ENCODE measurements at regions not wholly inside any gene's neighbourhood (a gene's known extent, or its start where the extent isn't known, plus 50 kb on each side); places are given as distances from the start of the nearest gene placed in this dataset.
A peak's percentile ranks its signal among the peaks of the same experiment; 100 is the strongest.

DNA sequence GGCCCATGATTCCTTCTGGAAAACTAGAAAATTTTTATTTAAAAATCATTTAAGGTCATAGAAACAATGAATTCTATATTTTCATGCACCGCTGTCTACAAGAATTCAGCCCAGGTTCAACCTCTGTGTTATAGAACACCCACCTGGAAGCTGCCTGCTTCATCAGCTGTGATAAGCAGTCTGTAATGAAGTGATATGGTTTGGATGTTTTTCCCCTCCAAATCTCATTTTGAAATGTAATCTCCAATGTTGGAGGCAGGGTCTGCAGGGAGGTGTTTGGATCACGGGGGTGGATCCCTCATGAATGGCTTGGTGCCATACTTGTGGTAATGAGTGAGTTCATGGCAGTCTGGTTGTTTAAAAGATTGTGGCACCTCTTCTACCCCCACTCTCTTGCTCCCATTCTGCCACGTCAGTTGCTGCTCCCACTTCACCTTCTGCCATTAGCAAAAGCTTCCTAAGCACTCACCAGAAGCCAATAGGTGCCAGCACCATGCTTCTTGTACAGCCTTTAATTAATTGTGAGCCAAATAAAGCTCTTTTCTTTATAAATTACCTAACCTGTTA lies 55.6 kb downstream of the MRPL32 start:
- no peak for DNase-seq

- no peak for DNase-seq
Measured at GRCh38 chr7:42991024-42991423, 58.8 kb downstream of the MRPL32 start.

GRCh38 chr7:42991913-42992591 lies 59.9 kb downstream of the MRPL32 start:
- no peak for DNase-seq

DNA sequence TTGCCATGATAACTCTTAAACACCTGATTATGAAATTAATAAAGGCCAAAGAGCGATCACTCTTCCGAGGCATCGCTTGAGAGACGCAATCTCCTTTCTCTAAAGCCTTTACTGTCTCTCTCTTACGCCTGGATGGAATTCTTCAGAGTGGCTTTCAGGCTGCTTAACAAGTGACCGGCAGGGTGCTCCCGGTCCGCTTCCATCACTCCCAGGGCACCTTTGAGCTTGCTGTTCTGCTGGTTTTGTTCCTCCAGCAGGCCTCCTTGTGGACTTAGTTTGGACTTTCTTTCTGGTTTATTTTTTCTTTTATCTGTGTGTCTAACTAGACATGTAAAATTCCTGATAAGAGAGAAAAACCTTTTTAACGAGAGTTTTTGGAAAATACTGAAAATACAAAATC lies 60.9 kb downstream of the MRPL32 start:
- DNase-seq: no peak

GRCh38 chr7:42994096-42994495 lies 61.9 kb downstream of the MRPL32 start:
- DNase-seq: no peak

- DNase-seq: no peak
Measured at GRCh38 chr7:42997611-42998010, 65.4 kb downstream of the MRPL32 start.

- DNase-seq: no peak
Measured at GRCh38 chr7:43004082-43004481, 71.9 kb downstream of the MRPL32 start.

DNA sequence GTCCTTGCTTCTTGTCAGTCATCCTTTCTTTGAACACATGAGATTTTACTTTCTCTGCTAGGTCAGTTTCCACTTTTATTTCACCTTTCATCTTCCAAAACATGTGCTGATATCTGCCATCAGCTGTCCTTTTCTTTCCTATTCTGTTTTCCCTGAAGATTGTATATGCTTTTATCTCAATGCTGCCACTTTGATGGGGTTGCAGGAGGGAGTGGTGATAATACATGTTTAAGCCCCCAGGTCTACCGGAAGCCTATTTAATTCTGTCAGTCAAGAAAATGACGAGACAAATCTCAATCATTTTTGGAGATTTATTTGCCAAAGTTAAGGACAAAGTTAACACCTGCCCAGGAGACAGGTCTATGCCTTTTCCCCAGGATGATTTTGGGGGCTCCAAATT lies 73.8 kb downstream of the MRPL32 start:
- DNase-seq: no peak

DNA sequence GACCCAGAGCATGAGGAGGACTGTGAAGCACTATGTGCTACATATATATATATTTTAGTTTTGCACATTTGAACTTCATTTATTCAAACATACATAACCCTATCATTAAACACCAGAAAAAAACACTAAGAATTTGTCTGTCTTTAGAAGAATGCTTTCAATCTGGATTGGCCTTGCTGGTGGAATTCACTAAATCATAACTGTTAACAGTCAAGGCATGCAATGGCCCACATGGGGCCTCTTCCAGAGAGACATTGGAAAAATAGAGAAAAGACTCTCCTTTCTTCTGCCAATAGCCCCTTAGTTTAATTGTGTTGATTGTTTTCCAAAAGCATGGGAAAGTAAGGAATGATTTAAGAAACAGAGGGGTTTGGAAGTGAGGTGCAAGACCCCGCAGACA lies 77.9 kb downstream of the MRPL32 start:
- DNase-seq: no peak

DNA sequence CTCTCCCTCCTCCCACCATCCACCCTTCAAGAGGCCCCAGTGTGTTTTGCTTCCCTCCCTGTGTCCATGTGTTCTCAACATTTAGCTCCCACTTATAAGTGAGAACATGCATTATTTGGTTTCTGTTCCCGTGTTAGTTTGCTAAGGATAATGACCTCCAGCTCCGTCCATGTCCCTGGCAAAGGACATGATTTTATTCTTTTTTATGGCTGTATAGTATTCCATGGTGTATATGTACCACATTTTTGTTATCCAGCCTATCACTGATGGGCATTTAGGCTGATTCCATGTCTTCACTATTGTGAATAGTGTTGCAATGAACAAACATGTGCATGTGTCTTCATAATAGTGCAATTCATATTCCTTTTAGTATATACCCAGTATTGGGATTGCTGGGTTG lies 79.7 kb downstream of the MRPL32 start:
- no peak for DNase-seq

- DNase-seq: no peak
Measured at GRCh38 chr7:43014406-43014805, 82.2 kb downstream of the MRPL32 start.

GRCh38 chr7:43015301-43015700 lies 83.1 kb downstream of the MRPL32 start:
- no peak for DNase-seq

DNA sequence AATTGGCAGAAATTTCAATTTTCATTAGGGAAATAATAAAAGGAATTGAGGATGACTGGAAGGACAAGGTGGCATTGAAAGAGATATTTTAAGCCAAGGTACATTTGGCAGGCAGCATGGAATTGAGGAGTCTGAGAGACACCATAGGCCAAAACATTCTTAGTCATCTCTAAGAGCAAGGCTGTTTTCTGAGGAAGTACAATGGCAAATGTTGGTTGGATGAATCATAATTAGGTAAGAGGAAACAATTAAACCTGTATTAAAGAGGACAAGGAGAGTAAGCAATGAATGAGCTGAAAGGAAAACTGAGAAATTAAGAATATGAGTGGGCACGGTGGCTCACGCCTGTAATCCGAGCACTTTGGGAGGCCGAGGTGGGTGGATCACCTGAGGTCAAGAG lies 86.3 kb downstream of the MRPL32 start:
- no peak for DNase-seq

DNA sequence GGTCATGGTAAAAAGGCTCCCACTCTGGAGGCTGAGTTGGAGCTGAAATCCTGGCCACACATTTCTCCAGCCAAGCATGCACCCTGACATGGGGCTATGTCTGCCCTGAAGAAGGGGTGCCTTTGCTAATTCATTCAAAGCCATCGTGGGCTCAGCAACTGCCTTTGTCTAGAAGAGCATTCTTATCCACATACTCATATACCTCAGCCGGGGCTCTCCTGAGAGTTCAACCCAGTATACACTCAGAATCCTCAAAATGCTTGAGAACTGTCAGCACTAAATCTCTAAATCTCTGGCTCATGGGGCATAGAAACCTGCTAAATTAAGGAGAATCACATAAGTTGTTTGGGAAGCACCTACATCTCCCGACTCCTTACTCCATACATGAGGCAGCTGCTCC lies 89.3 kb downstream of the MRPL32 start:
- DNase-seq: no peak

DNA sequence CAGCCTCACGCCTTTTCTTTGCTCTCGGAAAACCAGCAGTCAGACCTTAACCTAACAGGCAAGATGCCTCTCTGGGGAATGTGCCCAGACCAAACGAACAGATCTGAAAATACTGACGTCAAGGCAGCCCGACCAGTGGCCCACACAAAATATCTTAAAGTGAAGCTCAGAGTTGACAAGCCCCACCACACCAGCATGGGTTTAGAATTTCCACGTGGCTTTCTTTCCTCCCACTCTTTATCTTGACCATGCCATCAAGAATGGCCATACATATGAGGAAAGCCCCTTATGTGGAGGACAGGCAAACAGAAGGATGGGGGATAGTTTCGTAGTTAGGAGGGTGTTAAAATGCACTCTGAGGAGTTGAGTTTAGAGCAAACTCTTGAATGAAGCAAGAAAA lies 89.8 kb downstream of the MRPL32 start:
- no peak for DNase-seq

DNA sequence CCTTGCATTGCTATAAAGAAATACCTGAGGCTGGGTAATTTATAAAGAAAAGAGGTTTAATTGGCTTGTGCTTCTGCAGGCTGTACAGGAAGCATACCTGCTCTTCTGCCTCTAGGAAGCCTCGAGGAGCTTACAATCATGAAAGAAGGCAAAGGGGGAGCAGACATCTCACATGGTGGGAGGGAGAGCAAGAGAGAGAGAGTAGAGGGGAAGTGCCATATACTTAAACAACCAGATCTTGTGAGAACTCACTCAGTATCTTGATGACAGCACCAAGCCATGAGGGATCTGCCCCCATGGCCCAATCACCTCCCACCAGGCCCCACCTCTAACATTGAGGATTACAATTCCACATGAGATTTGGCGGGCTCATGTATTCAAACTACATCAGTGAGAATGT lies 79.1 kb upstream of the HECW1 start:
- no peak for DNase-seq

- no peak for DNase-seq
Measured at GRCh38 chr7:43034535-43035002, 77.9 kb upstream of the HECW1 start.

GRCh38 chr7:43037531-43037930 lies 74.9 kb upstream of the HECW1 start:
- no peak for DNase-seq

DNA sequence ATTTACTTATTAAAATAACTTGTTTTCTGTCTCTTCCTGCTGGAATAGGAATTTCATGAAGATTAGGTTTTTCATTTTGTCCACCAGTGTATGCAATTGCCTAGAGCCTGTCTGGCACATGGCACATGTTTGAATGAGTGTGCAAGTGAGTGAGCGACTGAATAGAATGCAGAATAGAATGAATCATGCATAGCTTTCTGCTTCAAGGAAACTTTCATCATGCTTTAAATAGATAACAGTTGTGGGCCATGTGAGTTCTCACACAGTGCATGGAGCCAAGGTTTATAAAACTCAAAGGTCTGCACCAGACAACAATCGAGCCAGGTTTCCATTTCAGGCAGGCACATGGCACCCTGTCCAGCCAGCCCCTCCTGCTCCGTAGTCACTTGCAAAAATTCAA lies 74.2 kb upstream of the HECW1 start:
- no peak for DNase-seq

- peak; percentile 34 for DNase-seq
Measured at GRCh38 chr7:43039346-43039745, 73.1 kb upstream of the HECW1 start.

GRCh38 chr7:43040461-43040860 lies 72.0 kb upstream of the HECW1 start:
- DNase-seq: no peak

GRCh38 chr7:43041105-43041504 lies 71.3 kb upstream of the HECW1 start:
- no peak for DNase-seq

GRCh38 chr7:43041724-43042123 lies 70.7 kb upstream of the HECW1 start:
- no peak for DNase-seq

- DNase-seq: no peak
Measured at GRCh38 chr7:43042302-43042701, 70.1 kb upstream of the HECW1 start.

- no peak for DNase-seq
Measured at GRCh38 chr7:43044511-43044910, 67.9 kb upstream of the HECW1 start.

All from left hindlimb (tissue), 1 donor.